OCI-LY3 (cell line): ENCODE measurements at regions not wholly inside any gene's neighbourhood (a gene's known extent, or its start where the extent isn't known, plus 50 kb on each side); places are given as distances from the start of the nearest gene placed in this dataset.

Experiments used
- H2AFZ ChIP-seq: fragments of 200-600, 300-600 bp; shearing (Covaris generic); 2 replicates; pipeline ENCODE4 v1.6.0; 2014; ENCODE audit warnings: antibody characterized with exemption, low read depth, low read length
- H3K27ac ChIP-seq: fragments of 200-600, 300-600 bp; sonication (generic); 2 replicates; pipeline ENCODE4 v1.5.1; 2014; ENCODE audit warnings: mild to moderate bottlenecking, low read length, moderate library complexity, mixed read lengths
- H3K27me3 ChIP-seq: fragments of 200-600, 300-600 bp; sonication (generic); 2 replicates; pipeline ENCODE4 v1.6.1; 2014; ENCODE audit warnings: low read depth, low read length, mixed read lengths
- H3K36me3 ChIP-seq: fragments of 200-600, 300-600 bp; sonication (generic); replicated peaks from 2 replicates; pipeline ENCODE3; 2014; ENCODE audit warnings: low read depth, low read length, mixed read lengths
- H3K4me1 ChIP-seq: fragments of 300-600, 200-600 bp; sonication (generic); 2 replicates; pipeline ENCODE4 v1.6.1; 2014; ENCODE audit warnings: low read length, mixed read lengths
- H3K4me2 ChIP-seq: fragments of 200-600, 300-600 bp; sonication (generic); 2 replicates; pipeline ENCODE4 v1.6.1; 2014; ENCODE audit warnings: low read length, mixed read lengths
- H3K4me3 ChIP-seq: fragments of 300-600, 200-600 bp; sonication (generic); 2 replicates; pipeline ENCODE4 v1.5.1; 2014; ENCODE audit warnings: antibody characterized with exemption, mild to moderate bottlenecking, low read length, moderate library complexity
- H3K79me2 ChIP-seq: fragments of 300-600, 200-600 bp; shearing (Covaris generic); 2 replicates; pipeline ENCODE4 v1.6.1; 2014; ENCODE audit warnings: mild to moderate bottlenecking, low read length, mixed read lengths
- H3K9ac ChIP-seq: fragments of 300-600, 200-600 bp; shearing (Covaris generic); 2 replicates; pipeline ENCODE4 v1.6.0; 2014; ENCODE audit warnings: mild to moderate bottlenecking, low read length, moderate library complexity
- H3K9me3 ChIP-seq: fragments of 200-600, 300-600 bp; shearing (Covaris generic); 2 replicates; pipeline ENCODE4 v1.6.1; 2014; ENCODE audit warnings: low read length, mixed read lengths; ENCODE audit not compliant: insufficient read depth
- H4K20me1 ChIP-seq: fragments of 200-600, 300-600 bp; sonication (generic); 2 replicates; pipeline ENCODE4 v1.6.1; 2016; ENCODE audit warnings: low read length, mixed read lengths; ENCODE audit not compliant: insufficient read depth
- CTCF ChIP-seq: fragments of 200-600, 300-600 bp; sonication (generic); IDR thresholded peaks from 2 replicates; pipeline ENCODE4 v1.5.1; 2014; ENCODE audit warnings: antibody characterized with exemption, low read length, low read depth
- EZH2phosphoT487 ChIP-seq: fragments of 200-600 bp; shearing (Covaris generic); IDR thresholded peaks from 2 replicates; pipeline ENCODE4 v1.6.1; 2018; ENCODE audit warnings: antibody characterized with exemption, mixed run types, low read depth

GRCh38 chr4:173682609-173683008 is 152.6 kb upstream of the HAND2 start:
- no peaks in the 10 kb centered on the region for H3K79me2 ChIP-seq
- no peaks in the 10 kb centered on the region for H3K9me3 ChIP-seq
- no peak overlapping the region for H3K27ac ChIP-seq
- no peaks in the 10 kb centered on the region for H3K36me3 ChIP-seq
- no peak overlapping the region for H2AFZ ChIP-seq
- peaks cover 3% of the 10 kb centered on the region; the same call in 1 of the 2 replicates for H3K27me3 ChIP-seq
- no peaks in the 10 kb centered on the region for H3K4me1 ChIP-seq
- H4K20me1 ChIP-seq = no peaks in the 10 kb centered on the region
- no peak for TF ChIP-seq CTCF
- no peak for TF ChIP-seq EZH2phosphoT487
- H3K4me2 ChIP-seq = no peak overlapping the region
- H3K9ac ChIP-seq = no peak overlapping the region
- no peak overlapping the region for H3K4me3 ChIP-seq

- Histone ChIP-seq H4K20me1 (no peaks in the 10 kb centered on the region), H3K27me3 (peaks cover 3% of the 10 kb centered on the region; the same call in 1 of the 2 replicates), H3K79me2 (no peaks in the 10 kb centered on the region), H3K36me3 (no peaks in the 10 kb centered on the region), H3K4me2 (no peak overlapping the region), H3K27ac (no peak overlapping the region), H3K4me1 (no peaks in the 10 kb centered on the region), H3K4me3 (no peak overlapping the region), H3K9me3 (no peaks in the 10 kb centered on the region), H2AFZ (no peak overlapping the region), H3K9ac (no peak overlapping the region)
- TF ChIP-seq CTCF = no peak
- no peak for TF ChIP-seq EZH2phosphoT487
These were observed 150.2 kb upstream of the HAND2 start for GRCh38 chr4:173680278-173680677.

GRCh38 chr4:173675446-173675845 is 145.4 kb upstream of the HAND2 start:
- Histone ChIP-seq H3K4me1 (no peaks in the 10 kb centered on the region), H2AFZ (no peak overlapping the region), H3K9ac (no peak overlapping the region), H3K36me3 (no peaks in the 10 kb centered on the region), H4K20me1 (no peaks in the 10 kb centered on the region), H3K79me2 (no peaks in the 10 kb centered on the region), H3K4me2 (no peak overlapping the region), H3K27me3 (no peaks in the 10 kb centered on the region), H3K27ac (no peak overlapping the region), H3K9me3 (no peaks in the 10 kb centered on the region), H3K4me3 (no peak overlapping the region)
- TF ChIP-seq EZH2phosphoT487 = no peak
- TF ChIP-seq CTCF = no peak

GRCh38 chr4:173669460-173670179 is 139.6 kb upstream of the HAND2 start:
- Histone ChIP-seq H3K79me2 (no peaks in the 10 kb centered on the region), H3K9ac (no peak overlapping the region), H3K27me3 (no peaks in the 10 kb centered on the region), H3K9me3 (no peaks in the 10 kb centered on the region), H3K27ac (no peak overlapping the region), H4K20me1 (no peaks in the 10 kb centered on the region), H2AFZ (no peak overlapping the region), H3K4me2 (no peak overlapping the region), H3K4me3 (no peak overlapping the region), H3K4me1 (no peaks in the 10 kb centered on the region), H3K36me3 (no peaks in the 10 kb centered on the region)
- TF ChIP-seq CTCF (no peak), EZH2phosphoT487 (no peak)
